ENCODE measurements at regions not wholly inside any gene's neighbourhood (a gene's known extent, or its start where the extent isn't known, plus 50 kb on each side); places are given as distances from the start of the nearest gene placed in this dataset.

DNA sequence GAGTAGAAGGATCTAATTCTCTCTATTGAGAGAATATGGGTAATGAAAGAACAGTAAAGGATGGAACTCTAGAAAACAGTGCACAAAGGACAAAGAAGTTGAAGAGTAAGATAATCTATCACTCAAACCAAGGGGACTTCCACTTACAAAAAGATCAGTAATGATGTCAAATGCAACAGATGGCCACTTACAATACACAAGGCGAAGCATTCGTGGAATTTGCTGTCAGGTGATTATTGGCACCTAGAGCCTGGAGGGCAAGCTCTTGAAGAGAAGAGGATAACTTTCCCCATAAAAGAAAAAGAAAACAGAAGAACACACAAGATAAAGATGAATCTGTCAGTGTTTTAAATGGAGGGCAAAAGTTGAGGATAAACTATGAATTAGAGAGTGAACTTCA is 256.0 kb upstream of the TCF21 start:
- intact Hi-C loops (cut with DNase I), result no loop called here
- no peak overlapping the region for H3K4me3 ChIP-seq
- no peaks in the 10 kb centered on the region for H3K27me3 ChIP-seq
- no peak overlapping the region for H3K27ac ChIP-seq (replicated peaks in 1 of 4)
- no peaks in the 10 kb centered on the region for H3K9me3 ChIP-seq
- no peaks in the 10 kb centered on the region for H3K36me3 ChIP-seq
- DNase-seq (ENCODE audit: extremely low spot score), result no peak
- TF ChIP-seq, protein P1, sequence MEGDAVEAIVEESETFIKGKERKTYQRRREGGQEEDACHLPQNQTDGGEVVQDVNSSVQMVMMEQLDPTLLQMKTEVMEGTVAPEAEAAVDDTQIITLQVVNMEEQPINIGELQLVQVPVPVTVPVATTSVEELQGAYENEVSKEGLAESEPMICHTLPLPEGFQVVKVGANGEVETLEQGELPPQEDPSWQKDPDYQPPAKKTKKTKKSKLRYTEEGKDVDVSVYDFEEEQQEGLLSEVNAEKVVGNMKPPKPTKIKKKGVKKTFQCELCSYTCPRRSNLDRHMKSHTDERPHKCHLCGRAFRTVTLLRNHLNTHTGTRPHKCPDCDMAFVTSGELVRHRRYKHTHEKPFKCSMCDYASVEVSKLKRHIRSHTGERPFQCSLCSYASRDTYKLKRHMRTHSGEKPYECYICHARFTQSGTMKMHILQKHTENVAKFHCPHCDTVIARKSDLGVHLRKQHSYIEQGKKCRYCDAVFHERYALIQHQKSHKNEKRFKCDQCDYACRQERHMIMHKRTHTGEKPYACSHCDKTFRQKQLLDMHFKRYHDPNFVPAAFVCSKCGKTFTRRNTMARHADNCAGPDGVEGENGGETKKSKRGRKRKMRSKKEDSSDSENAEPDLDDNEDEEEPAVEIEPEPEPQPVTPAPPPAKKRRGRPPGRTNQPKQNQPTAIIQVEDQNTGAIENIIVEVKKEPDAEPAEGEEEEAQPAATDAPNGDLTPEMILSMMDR (IDR thresholded peaks at IDR 0.05), result no peak
- TF ChIP-seq POLR2AphosphoS5 (IDR thresholded peaks at IDR 0.05), result no peak
- no peak for TF ChIP-seq POLR2A (IDR thresholded peaks at IDR 0.05; ENCODE audit: low read depth)
- no peak for TF ChIP-seq EP300 (IDR thresholded peaks at IDR 0.05)
- 86% methylated on average over 2 of the region's 2 CpGs for WGBS
- H3K4me1 ChIP-seq, result peaks cover 0 to 25% (median 18%) of the 10 kb centered on the region in 4 donors

DNA sequence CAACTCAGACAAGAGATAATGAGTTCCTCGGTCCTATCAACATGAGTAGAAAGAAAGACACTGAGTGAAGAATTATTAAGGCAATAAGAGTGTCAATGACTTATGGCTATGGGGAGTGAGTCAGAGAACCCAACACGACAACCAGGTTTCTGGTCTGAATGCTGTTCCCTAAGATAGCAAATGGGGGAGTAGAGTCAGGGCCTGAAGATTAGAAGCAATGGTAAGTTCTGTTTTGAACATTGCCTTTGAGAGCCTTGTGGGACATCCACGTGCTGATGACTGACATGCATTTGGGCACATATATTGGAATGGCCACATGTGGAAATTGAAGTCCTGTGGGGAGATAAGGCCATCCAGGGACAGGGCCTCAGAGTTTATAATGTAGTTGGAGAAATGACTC is 254.4 kb upstream of the TCF21 start:
- 84% methylated on average over 3 of the region's 3 CpGs for WGBS
- Histone ChIP-seq H3K27me3 (no peaks in the 10 kb centered on the region), H3K4me3 (no peak overlapping the region), H3K36me3 (no peaks in the 10 kb centered on the region), H3K4me1 (peaks cover 0 to 31% (median 21%) of the 10 kb centered on the region in 4 donors), H3K27ac (replicated peaks in 1 of 4) (no peak overlapping the region), H3K9me3 (peaks cover 0 to 3% (median 0%) of the 10 kb centered on the region in 4 donors)
- intact Hi-C loops (cut with DNase I), result no loop called here
- DNase-seq (ENCODE audit: extremely low spot score), result no peak
- TF ChIP-seq POLR2A (IDR thresholded peaks at IDR 0.05; ENCODE audit: low read depth), result no peak
- no peak for TF ChIP-seq EP300 (IDR thresholded peaks at IDR 0.05)
- TF ChIP-seq, protein P1 (IDR thresholded peaks at IDR 0.05), result no peak
- TF ChIP-seq POLR2AphosphoS5 (IDR thresholded peaks at IDR 0.05), result no peak

DNA sequence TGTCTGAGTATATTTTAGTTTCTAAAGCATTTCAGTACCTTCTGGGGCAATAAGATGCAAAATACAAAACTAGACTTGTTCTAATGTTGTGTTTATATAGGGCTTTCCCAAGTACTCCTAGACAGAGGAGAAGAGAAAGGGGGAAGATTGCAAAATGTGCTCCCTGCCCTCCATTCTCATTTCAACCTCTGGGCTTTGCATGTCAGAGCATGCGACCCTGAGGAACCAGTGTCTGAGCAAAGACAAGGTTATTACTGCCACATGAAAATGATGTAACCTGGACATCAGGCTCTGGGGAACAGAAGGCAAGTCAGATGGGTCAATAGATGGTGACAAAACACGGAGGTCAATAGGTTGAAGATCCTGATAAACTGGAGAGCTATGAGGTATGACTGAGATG is 253.5 kb upstream of the TCF21 start:
- H3K27ac ChIP-seq (replicated peaks in 1 of 4), result peak overlapping the region in 1 of 4 donors; percentile 71
- TF ChIP-seq, protein P1 (IDR thresholded peaks at IDR 0.05), result no peak
- no peak for TF ChIP-seq POLR2AphosphoS5 (IDR thresholded peaks at IDR 0.05)
- no peak for TF ChIP-seq EP300 (IDR thresholded peaks at IDR 0.05)
- no peak for TF ChIP-seq POLR2A (IDR thresholded peaks at IDR 0.05; ENCODE audit: low read depth)
- H3K36me3 ChIP-seq, result no peaks in the 10 kb centered on the region
- intact Hi-C loops (cut with DNase I), result no loop called here
- H3K9me3 ChIP-seq, result peaks cover 0 to 3% (median 0%) of the 10 kb centered on the region in 4 donors
- H3K4me3 ChIP-seq, result no peak overlapping the region
- H3K4me1 ChIP-seq, result peaks cover 0 to 31% (median 21%) of the 10 kb centered on the region in 4 donors
- H3K27me3 ChIP-seq, result no peaks in the 10 kb centered on the region
- DNase-seq (ENCODE audit: extremely low spot score), result no peak
- 84% methylated on average over 2 of the region's 2 CpGs for WGBS

DNA sequence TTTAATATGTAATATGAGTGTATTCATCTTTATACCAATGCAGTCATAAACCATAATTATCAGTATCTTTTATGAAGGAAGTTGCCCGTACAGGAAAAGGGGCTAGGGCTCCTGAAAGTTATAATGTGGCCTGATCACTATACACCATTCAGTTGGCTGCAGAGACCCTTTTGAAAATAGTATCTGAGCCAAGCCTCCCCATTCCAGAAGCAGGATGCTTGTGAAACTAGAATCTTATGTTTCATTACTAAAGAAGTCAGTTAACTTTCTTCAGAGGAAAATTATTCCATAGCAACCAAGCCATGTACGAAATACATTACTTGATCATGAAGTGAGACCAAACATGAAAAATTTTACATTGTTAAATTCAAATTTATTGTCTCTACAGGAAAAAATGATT is 251.5 kb upstream of the TCF21 start:
- DNase-seq (ENCODE audit: extremely low spot score), result no peak
- Histone ChIP-seq H3K4me3 (no peak overlapping the region), H3K27me3 (no peaks in the 10 kb centered on the region), H3K36me3 (no peaks in the 10 kb centered on the region), H3K27ac (replicated peaks in 1 of 4) (peak overlapping the region; percentile 67 to 78 (median 72)), H3K4me1 (peaks cover 0 to 24% (median 12%) of the 10 kb centered on the region in 4 donors), H3K9me3 (peaks cover 0 to 3% (median 0%) of the 10 kb centered on the region in 4 donors)
- 40% methylated on average over 2 of the region's 2 CpGs for WGBS
- TF ChIP-seq, protein P1 (IDR thresholded peaks at IDR 0.05), result no peak
- no peak for TF ChIP-seq POLR2AphosphoS5 (IDR thresholded peaks at IDR 0.05)
- TF ChIP-seq POLR2A (IDR thresholded peaks at IDR 0.05; ENCODE audit: low read depth), result no peak
- TF ChIP-seq EP300 (IDR thresholded peaks at IDR 0.05), result no peak
- intact Hi-C loops (cut with DNase I), result no loop called here

DNA sequence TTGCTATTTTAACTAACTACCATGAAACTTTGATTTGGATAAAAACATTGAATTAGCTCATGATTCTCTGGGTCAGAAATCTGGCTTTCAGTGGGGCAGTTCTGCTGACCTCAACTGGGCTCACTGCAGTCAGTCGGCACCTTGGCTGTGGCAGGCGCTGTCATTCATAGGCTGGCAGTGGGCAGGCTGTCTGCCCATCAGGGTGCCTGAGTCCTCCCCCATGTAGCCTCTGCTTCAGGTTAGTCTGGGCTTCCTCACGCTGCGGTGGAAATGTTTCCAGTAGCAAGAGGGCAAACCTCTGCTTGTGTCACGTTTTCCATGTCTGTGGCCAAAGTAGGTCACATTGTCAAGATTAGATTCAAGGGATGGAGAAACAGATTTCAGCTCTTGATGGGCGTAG is 251.0 kb upstream of the TCF21 start:
- H3K4me3 ChIP-seq, result no peak overlapping the region
- TF ChIP-seq EP300 (IDR thresholded peaks at IDR 0.05) (no peak), POLR2AphosphoS5 (IDR thresholded peaks at IDR 0.05) (peak in 1 of 2 donors; percentile 39)
- peaks cover 0 to 24% (median 12%) of the 10 kb centered on the region in 4 donors for H3K4me1 ChIP-seq
- no peak for DNase-seq (ENCODE audit: extremely low spot score)
- H3K27me3 ChIP-seq, result no peaks in the 10 kb centered on the region
- 49% methylated on average over 6 of the region's 6 CpGs for WGBS
- peak overlapping the region; percentile 67 to 78 (median 72) for H3K27ac ChIP-seq (replicated peaks in 1 of 4)
- H3K36me3 ChIP-seq, result no peaks in the 10 kb centered on the region
- peaks cover 0 to 3% (median 0%) of the 10 kb centered on the region in 4 donors for H3K9me3 ChIP-seq
- intact Hi-C loops (cut with DNase I), result no loop called here
